ENCODE measurements at regions not wholly inside any gene's neighbourhood (a gene's known extent, or its start where the extent isn't known, plus 50 kb on each side); places are given as distances from the start of the nearest gene placed in this dataset.

GRCh38 chr2:2793925-2794560 lies 463.0 kb upstream of the MYT1L start:
- Histone ChIP-seq H3K36me3 (no peaks in the 10 kb centered on the region), H3K4me3 (no peak overlapping the region), H3K27me3 (no peaks in the 10 kb centered on the region), H3K9me3 (no peaks in the 10 kb centered on the region), H3K9ac (ENCODE audit: low read depth in 2 of 2, low read length in 2 of 2) (no peak overlapping the region), H3K27ac (no peak overlapping the region), H3K4me1 (no peaks in the 10 kb centered on the region)
- no peak for DNase-seq
- intact Hi-C loops (cut with DNase I) = no loop called here
- TF ChIP-seq CTCF (IDR thresholded peaks at IDR 0.05) = no peak

- Histone ChIP-seq H3K27ac (no peak overlapping the region), H3K9me3 (no peaks in the 10 kb centered on the region), H3K9ac (ENCODE audit: low read depth in 2 of 2, low read length in 2 of 2) (no peak overlapping the region), H3K36me3 (no peaks in the 10 kb centered on the region), H3K4me1 (no peaks in the 10 kb centered on the region), H3K4me3 (no peak overlapping the region), H3K27me3 (no peaks in the 10 kb centered on the region)
- intact Hi-C loops (cut with DNase I) = no loop called here
- no peak for DNase-seq
- no peak for TF ChIP-seq CTCF (IDR thresholded peaks at IDR 0.05)
Measured at GRCh38 chr2:2793514-2793913, 462.4 kb upstream of the MYT1L start.

- DNase-seq = no peak
- no peaks in the 10 kb centered on the region for H3K9me3 ChIP-seq
- intact Hi-C loops (cut with DNase I) = no loop called here
Measured at GRCh38 chr2:2791606-2792005, 460.5 kb upstream of the MYT1L start.

GRCh38 chr2:2791031-2791430 lies 460.0 kb upstream of the MYT1L start:
- Histone ChIP-seq H3K9me3 (no peaks in the 10 kb centered on the region), H3K27ac (no peak overlapping the region), H3K4me3 (no peak overlapping the region), H3K27me3 (no peaks in the 10 kb centered on the region), H3K36me3 (no peaks in the 10 kb centered on the region), H3K4me1 (no peaks in the 10 kb centered on the region), H3K9ac (ENCODE audit: low read depth in 2 of 2, low read length in 2 of 2) (no peak overlapping the region)
- no peak for DNase-seq
- TF ChIP-seq CTCF (IDR thresholded peaks at IDR 0.05) = no peak
- intact Hi-C loops (cut with DNase I) = no loop called here

More at GRCh38 chr2:2791606-2792005, 460.5 kb upstream of the MYT1L start:
- Histone ChIP-seq H3K36me3 (no peaks in the 10 kb centered on the region), H3K4me1 (no peaks in the 10 kb centered on the region), H3K9ac (ENCODE audit: low read depth in 2 of 2, low read length in 2 of 2) (no peak overlapping the region), H3K27me3 (no peaks in the 10 kb centered on the region), H3K27ac (no peak overlapping the region), H3K4me3 (no peak overlapping the region)
- no peak for TF ChIP-seq CTCF (IDR thresholded peaks at IDR 0.05)

- intact Hi-C loops (cut with DNase I) = no loop called here
- no peak overlapping the region for H3K4me3 ChIP-seq
- no peak overlapping the region for H3K27ac ChIP-seq
- H3K4me1 ChIP-seq = no peaks in the 10 kb centered on the region
- no peak for DNase-seq
- H3K36me3 ChIP-seq = no peaks in the 10 kb centered on the region
- H3K9me3 ChIP-seq = no peaks in the 10 kb centered on the region
- no peaks in the 10 kb centered on the region for H3K27me3 ChIP-seq
- H3K9ac ChIP-seq (ENCODE audit: low read depth in 2 of 2, low read length in 2 of 2) = no peak overlapping the region
- TF ChIP-seq CTCF (IDR thresholded peaks at IDR 0.05) = no peak
Measured at GRCh38 chr2:2788076-2788475, 457.0 kb upstream of the MYT1L start.

All from colonic mucosa (tissue), 4 donors.